HG02981 (cell line): ENCODE measurements at regions not wholly inside any gene's neighbourhood (a gene's known extent, or its start where the extent isn't known, plus 50 kb on each side); places are given as distances from the start of the nearest gene placed in this dataset.

Experiments
- ATAC-seq: cut with Tn5 transposase; IDR thresholded peaks from one replicate; pipeline ENCODE4 v1.9.1; 2021; ENCODE audit warnings: mild to moderate bottlenecking, moderate library complexity; ENCODE audit not compliant: unreplicated experiment

DNA sequence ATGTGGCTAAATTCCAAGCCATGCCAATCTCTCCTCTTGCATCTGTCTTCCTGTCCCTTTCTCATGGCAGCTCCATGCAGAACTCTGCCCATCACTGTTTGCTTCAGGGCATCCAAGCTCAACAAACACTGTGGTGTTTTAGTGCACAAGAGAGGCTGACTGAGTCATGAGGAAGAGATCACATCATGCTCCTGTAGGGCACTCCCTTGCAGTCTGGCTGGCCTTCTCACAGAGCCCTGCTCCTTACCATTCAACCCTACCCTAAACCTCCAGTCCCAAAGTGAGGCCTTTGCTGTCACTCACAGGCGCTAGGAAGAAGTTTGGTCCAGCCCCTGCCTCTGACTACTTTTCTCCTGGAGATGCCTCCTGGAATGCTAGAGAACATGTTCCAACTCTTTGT, 194.0 kb downstream of the LRATD1 start:
- ATAC-seq = no peak

DNA sequence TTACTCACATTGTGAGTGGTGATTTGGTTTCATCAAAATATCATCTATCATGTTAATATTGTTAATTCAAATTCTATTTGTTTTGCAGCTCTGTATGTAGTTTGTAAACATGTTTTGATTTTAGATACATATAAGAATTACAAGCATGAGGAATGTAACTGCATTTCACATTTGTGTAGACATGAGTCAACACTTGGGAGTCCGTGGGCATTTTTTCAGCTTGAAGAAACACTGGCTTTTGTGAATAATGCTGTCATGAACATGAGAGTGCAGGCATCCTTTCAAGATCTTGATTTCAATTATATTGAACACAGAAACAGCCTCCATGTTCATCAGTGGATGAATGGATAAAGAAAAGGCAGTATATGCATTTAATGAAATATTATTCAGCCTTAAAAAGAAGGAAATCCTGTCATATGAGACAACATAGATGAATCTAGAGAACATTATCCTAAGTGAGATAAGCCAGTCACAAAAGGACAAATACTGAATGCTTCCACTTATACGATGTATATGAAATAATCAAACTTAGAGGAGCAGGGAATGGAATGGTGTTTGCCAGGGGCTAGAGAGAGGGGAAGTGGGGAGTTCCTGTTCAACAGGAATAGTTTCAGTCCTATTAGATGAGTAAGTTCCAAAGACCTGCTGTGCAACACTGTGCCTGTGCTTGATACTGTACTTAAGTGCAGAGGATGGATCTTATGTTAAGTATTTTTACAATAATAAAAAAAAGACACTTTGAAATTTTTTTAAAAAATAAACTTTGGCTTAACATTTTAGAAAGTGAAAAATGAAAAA, 194.9 kb downstream of the LRATD1 start:
- no peak for ATAC-seq

DNA sequence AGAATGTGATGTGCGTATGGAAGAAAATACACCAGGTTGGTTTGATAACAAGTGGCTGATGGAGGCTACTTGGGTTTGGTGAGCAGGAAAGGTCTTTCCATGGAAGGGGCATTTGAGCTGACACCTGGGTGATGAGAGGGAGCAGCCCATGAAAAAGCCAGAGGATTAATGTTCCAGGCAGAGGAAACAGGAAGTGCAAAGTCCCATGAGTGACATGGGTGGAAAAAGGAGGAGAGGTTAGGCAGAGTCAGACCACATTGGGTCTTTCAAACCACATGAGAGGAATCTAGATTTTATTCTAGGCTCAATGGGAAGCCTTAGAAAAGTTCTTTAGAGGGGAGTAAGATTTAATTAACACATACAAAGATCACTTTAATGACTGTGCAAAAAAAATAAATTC, 195.7 kb downstream of the LRATD1 start:
- no peak for ATAC-seq

DNA sequence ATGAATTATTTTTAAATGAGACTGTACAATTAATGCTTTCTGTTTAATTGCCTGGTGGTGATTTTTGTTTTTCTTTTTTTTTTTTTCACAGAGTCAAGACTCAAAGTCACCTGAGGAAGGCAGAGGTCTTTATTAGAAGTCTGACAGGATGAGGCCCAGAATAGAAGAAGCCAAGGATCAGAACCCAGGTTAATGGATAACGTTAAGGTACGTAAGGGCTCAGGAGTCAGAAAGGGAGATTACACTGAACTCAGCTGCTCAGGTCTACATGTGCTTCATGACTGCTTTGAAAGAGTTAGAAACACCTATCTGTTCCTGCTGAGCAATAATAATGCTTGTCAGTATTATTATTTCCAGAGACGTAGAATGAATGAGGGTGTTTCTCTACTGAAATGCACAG, 196.5 kb downstream of the LRATD1 start:
- ATAC-seq = no peak

DNA sequence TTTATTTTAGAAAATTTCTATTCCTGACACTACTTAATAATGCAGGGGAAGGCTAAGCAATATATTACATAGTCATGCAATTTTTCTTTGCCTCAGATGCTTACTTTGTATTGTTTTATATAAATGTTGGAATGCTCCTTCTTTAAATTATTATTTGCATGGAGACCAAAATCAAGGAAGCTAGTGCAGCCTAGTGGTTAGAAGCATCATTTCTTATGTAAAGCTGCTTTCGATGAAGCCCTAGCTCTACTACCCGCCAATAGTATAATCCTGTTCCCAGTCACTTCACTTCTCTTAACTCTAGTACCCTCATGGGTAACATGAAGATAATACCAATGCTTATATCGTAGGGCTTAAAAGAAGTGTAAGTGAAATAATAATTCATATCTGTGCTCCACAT, 198.9 kb downstream of the LRATD1 start:
- no peak for ATAC-seq

DNA sequence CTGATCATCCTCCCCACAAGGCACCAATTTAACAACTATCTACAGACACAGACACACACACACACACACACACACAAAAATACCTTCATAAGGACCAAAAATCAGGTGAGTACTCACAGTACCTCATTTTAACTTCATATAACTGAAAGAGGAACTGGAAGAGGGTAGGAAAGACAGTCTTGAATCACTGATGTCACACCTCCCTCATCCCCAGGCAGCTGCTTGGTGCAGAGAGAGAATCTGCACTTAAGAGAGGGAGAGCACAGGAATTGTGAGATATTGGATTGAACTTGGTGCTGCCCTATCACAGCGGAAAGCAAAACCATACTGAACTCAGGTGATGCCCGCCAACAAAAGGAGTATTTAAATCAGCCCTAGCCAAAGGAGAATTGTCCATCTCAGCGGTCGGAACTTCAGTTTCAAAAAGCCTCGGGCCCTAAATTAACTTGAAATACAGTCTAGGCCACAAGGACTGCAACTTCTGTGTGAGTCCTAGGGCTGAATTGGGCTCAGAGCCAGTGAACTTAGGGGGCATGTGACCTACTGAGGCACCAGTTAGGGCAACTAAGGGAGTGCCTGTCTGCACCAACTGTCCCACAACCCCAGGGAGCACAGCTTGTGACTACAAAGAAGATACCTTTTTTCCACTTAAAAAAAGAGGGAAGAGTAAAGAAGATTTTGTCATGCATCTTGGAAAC, 211.1 kb downstream of the LRATD1 start:
- ATAC-seq = no peak

DNA sequence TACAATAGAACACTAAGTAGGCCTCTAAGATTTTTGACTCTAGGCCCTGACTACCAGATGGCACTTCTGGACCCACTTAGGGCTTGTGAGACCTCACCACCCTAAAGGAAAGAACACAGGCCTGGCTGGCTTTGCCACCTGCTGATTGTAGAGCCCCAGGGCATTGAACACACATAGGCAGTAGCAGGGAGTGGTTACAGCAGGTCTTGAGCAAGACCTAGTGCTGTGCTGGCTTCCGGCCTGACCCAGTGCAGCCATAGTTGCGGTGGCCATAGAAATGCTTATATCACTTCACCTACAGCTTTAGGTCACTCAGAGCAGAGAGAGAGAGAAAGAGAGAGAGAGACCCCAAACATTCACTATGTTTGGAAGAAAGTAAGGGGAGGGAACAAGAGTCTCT, 223.2 kb downstream of the LRATD1 start:
- ATAC-seq = no peak

DNA sequence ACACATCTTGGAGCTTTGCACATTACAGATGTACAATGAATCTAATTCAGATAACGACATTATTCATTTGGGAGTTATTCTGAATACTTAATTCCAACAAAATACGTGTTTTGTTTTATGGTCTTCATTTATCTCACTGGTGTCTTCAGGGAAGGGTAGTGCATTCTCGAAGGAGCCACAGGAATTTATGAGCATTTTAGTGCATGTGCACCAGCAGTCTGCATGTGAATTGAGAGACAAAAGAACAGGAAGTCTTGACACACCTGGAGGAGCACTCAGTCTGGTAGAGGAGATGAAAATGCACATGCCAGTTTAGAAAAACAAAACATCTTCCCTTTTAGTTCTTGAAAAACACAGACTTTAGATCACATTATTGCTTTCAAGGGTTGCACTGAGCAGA, 228.7 kb downstream of the LRATD1 start:
- no peak for ATAC-seq

DNA sequence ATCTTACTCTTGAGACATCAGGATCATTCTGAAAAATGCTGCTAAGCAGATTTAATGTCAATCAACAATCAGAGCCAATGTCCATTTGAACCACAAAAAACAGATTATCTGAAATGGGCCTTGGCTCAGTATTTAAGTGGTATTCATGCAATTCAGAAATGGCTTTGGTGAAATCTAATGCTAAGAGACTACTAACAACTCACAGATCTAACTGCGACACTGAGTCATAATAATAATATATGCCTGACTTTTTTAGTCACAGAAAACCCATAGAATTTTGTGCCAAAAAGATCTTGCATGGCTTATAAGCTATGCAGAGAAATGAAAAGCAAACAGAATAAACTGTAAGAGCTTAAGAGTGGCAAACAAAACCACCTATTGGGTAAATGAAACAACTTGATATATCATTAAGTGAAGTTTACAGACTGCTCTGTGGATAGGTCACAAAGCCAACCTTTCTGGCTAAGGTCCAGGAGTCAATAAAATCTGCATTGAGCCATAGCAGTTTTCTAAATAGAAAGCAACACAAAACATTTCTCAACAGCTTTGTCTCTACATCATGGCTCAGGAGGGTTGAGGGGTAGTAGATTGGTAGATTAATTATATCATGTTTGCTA, 234.3 kb downstream of the LRATD1 start:
- ATAC-seq = no peak

DNA sequence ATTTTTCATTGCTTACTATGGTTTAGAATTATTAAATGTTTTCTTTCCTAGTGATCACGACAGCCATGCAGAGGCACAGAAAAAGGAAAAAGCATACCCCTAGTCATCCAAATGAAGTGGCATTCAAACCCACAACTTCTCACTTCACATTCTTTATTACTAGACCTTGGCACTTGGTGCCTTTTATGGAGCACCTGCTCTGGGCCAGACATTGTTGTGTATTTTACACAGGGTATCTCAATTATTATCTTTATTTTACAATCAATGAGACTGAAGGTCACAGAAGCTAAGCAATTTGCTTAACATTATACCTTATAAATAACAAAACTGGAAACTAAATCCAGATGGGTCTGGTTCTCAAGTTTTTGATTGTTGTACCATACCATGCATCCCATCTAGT, 235.3 kb downstream of the LRATD1 start:
- ATAC-seq = no peak

DNA sequence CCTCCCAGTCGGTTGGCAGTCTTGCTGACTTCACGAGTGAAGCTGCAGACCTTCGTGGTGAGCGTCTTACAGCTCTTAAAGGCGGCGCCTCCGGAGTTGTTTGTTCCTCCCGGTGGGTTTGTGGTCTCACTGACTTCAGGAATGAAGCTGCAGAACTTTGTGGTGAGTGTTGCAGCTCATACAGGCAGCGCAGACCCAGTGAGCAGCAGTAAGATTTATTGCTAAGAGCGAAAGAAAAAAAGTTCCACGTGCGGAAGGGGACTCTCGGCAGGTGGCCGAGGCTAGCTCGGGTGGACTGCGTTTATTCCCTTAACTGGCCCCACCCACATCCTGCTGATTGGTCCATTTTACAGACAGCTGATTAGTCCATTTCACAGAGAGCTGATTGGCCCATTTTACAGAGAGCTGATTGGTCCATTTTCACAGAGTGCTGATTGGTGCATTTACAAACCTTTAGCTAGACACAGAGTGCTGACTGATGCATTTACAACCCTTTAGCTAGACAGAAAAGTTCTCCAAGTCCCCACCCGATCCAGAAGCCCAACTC, 240.3 kb downstream of the LRATD1 start:
- no peak for ATAC-seq

DNA sequence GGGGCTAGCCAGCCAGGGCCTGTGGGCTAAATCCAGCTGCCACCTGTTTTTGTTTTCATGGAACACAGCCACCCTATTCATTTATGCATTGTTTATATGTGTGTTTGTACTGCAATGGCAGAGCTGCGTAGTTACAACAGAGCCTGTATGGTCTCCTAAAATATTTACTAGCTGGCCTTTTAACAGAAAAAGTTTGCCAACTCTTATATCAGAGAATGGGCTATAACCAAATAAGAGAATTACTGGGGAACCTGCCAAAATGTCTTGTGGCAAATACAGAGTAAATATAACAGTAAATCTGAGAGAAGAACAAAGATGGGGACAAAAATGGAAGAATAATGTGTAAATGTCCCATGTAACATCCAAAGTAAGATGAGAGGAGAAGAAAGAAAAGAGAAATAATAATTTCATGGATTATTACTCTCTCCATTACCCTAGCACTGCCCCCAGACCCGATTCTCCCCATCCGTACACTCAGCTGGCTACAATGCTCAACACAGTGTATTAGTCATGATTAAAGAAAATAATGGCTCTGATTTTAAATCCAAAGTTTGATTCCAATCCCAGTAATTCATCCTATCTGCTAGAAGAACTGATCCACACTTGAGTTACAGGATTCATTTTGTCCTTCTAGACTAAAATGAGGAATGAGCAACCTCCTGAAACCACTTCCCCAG, 249.3 kb downstream of the LRATD1 start:
- ATAC-seq = no peak

DNA sequence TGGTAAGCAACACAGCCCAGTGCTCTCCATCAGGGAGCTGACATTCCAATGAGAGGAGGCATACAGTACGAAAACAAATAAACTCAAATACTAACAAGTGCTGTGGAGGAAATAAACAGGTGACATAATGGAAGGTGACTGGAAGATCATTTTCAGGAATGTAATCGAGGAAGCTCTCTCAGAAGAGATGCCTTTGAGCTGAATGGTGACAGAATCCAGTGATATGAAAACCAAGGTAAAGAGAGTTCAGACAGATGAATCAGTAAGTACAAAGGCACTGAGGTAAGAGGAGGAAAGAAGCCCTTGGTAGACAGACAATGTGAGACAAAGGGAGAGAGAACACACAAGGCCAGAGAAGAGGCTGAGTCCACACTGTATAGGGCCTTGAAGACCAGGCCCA, 252.1 kb downstream of the LRATD1 start:
- no peak for ATAC-seq

DNA sequence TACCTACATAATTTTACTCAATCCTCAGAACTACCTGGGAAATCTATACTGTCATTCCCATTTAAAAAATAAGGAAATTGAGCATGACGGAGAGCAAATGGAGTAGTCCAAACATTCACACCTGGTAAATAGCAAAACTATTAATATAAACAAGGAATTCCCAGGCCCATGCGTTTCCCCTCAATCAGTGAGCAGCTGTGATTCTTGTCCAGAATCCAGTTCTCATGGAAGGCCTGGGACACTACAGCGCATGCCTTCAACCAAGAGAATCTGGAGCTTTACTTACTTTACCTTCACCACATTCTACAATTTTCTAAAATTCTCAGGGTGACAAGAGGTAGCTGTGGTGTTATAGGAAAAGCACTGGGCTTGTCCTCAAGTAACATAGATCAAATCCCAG, 259.0 kb downstream of the LRATD1 start:
- no peak for ATAC-seq

DNA sequence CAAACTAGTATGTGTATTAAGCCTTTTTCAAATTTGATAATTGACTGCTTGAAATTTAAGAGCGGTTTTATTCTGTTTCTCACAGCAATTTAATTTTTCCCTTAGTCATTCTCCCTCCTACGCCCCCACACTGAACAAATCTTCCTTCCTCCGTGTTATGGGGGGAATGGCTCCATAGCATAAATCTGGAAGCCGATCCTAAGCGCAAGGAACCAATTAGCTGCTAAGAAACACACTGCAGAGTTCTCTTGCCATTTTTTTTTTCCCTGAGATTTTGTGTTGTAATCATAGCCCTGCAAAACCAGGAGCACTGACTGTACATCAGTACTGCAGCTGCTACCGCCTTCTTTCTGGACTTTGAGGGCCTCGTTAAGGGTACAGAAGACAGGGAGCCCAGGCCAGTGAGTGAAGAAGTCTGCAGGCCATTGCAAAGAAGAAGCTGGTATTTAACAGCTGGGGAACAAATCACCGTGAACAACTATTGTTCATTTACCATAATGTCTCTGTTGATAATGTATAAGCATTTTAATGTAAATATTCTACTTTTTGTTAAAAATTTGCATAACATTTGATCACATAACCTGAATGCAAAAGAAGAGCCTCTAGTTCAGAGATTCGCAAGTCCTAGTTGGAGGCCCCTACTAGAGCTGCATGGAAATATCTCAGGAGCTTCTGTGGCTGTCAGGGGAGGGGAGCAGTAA, 264.0 kb downstream of the LRATD1 start:
- ATAC-seq = no peak

DNA sequence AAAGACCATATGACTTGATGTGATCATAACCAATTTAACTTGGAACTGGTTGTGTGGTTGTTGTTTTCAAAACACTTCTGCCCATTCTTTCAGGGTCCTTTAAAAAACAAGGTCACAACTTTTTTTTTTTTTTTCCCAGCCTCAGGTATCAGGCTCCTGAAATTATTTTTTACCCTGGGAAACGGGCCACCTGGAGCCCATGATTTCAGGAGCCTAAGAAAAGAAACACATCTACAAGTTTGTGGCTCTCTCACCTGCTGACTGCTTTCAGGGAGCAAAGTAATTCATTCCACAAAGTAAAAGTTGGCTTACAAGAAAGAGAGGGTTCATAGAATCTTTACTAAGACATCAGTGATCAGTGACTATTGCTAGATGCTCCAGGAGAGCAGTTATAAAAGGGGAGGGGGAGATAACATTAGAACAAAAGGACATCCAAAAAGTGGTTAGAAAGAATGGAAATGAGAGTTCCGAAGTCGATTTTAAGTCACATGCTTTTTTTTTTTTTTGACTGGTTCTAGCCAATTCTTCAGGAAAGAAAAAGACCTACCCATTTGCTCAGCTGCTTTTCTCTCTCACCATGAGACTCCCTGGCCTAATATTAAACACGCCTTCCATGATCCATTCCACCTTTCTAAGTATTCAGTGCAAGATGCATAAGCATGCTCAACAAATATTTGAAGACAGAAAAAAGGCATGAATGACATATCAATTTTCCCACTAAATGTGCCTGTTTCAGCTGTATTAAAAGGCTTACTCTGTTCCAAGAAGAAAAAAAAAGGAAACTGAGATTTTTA, 267.3 kb downstream of the LRATD1 start:
- ATAC-seq = no peak

DNA sequence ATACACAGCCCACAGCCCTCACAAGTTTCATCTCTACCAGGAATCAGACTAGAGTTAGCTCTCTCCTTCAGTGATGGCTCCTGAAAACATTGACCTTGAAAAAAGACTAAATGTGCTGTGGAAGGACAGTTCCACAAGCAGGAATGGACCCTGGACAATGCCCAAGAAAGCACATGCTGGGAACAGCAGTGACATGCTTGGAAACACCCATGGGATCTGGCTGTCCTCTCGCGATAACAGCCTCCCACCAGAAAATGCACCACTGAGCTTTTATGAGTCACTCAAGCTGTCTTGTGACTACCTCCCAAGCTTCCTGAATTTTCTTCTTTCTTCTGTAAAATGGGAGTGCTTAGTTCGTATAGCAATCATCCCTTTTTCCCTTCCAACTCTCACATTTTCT, 269.2 kb downstream of the LRATD1 start:
- ATAC-seq = no peak

DNA sequence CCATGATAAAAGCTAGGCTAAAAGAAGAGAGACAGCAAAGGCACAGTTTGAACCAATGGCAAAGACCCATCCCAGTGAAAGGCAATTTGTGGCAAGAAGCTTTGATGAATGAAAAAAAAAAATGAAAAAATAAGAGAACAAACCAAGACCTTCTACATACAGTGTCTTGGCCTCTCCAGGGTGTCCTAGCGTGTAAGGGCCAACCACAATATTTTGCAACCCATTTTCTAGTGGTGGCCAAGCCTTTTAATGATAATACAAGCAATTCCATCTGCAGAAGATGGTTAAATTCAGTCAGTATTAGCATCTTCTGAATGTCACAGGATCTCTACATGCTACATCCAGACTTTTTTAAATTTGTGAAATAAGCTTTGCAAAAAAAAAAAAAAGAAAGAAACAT, 270.4 kb downstream of the LRATD1 start:
- ATAC-seq = no peak

DNA sequence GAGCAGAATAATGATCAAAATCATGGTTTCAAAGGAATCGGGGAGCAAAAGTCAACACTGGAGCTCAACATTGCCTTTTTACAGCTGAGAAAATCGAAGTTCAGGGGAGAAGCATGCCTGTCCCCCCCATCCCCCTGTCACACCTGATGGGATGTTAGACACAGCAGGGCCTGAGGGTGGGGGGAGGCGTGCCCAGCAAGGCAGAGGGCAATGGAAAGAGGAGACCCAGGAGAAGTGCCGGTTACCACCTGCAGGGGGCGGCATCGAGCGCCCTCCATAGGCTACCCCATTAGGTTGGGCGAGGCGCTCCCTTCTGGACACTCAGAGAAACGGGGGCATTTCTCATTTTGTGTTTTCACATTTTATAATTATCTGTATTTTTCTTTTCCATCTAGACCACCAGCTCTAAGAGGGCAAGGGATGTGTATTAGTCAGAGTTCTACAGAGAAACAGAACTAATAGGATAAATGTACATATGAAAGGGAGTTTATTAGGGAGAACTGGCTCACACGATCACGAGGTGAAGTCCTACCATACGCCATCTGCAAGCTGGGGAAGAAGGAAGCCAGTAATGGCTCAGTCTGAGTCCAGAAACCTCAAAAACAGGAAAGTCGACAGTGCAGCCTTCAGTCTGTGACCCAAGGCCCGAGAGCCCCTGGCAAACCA, 271.3 kb downstream of the LRATD1 start:
- peak; percentile 100 for ATAC-seq
